A549 (cell line): ENCODE measurements at regions not wholly inside any gene's neighbourhood (a gene's known extent, or its start where the extent isn't known, plus 50 kb on each side); places are given as distances from the start of the nearest gene placed in this dataset.

Experiments used
- ATAC-seq, 2 experiments: fragments of 200-7000 bp in 1 of 2; fragments of >200 bp in 1 of 2; cut with Nextera tagmentation in 1 of 2; cut with Tn5 transposase in 1 of 2; 3 replicates each; pipeline versions ENCODE4 v1.8.0 to v1.9.1; 2018 to 2020; ENCODE audit warnings: mild to moderate bottlenecking in 1 of 2, moderate library complexity in 1 of 2
- CTCF ChIA-PET: fragments of 300-600 bp; sonication (Branson Sonifier 250); formaldehyde crosslinking; extraction: SDS; loops from one replicate; lab custom pipeline; 2021; ENCODE audit warnings: antibody characterized with exemption, inconsistent platforms; lab: Yijun Ruan, JAX
- POLR2A ChIA-PET: fragments of 350-600 bp; formaldehyde crosslinking; extraction: SDS; loops from one replicate; lab custom pipeline; 2021; ENCODE audit warnings: antibody characterized with exemption, inconsistent platforms; lab: Yijun Ruan, JAX
- DNase-seq, 2 experiments: peaks; one replicate each; pipeline versions ENCODE4 v3.0.0 to v3.0.0-alpha.2; 2011 to 2016; ENCODE audit warnings: low read depth in 1 of 2, low spot score in 1 of 2
- FAIRE-seq: peaks from 2 replicates; lab custom pipeline; 2011; peaks lifted over from hg19 to GRCh38; lab: Jason Lieb, UNC
- H3K27ac ChIP-seq, 2 experiments: fragments of >200 bp; sonication (Bioruptor Twin); formaldehyde crosslinking; 3 replicates each; pipeline ENCODE4 v1.5.1; 2016 to 2017
- H3K4me1 ChIP-seq: fragments of >200 bp; sonication (Bioruptor Twin); formaldehyde crosslinking; 3 replicates; pipeline ENCODE4 v1.6.1; 2016
- H3K4me2 ChIP-seq: fragments of >200 bp; sonication (Bioruptor Twin); formaldehyde crosslinking; 3 replicates; pipeline ENCODE4 v1.6.1; 2016
- H3K4me3 ChIP-seq: fragments of >200 bp; sonication (Bioruptor Twin); formaldehyde crosslinking; 3 replicates; pipeline ENCODE4 v1.5.1; 2016
- H3K9me3 ChIP-seq: fragments of >200 bp; sonication (Bioruptor Twin); formaldehyde crosslinking; 3 replicates; pipeline ENCODE4 v1.6.1; 2016
- BHLHE40 ChIP-seq: IDR thresholded peaks from 2 replicates; pipeline ENCODE4 v1.6.1; 2012; ENCODE audit warnings: low read depth, low read length, inconsistent platforms
- CHD4 ChIP-seq: fragments of 200-600 bp; sonication (generic); IDR thresholded peaks from 2 replicates; pipeline ENCODE4 v1.6.1; 2016; ENCODE audit warnings: antibody characterized with exemption, mild to moderate bottlenecking, borderline replicate concordance
- EHF ChIP-seq: fragments of 250-450 bp; sonication (Bioruptor Pico); IDR thresholded peaks from 2 replicates; pipeline ENCODE4 v1.5.0; 2020; ENCODE audit warnings: mild to moderate bottlenecking
- EP300 ChIP-seq, 2 experiments: fragments of >200 bp; sonication (Bioruptor Twin); formaldehyde crosslinking; IDR thresholded peaks; 2 replicates in 1 of 2; 3 replicates in 1 of 2; pipeline ENCODE4 v1.6.1; 2016 to 2017
- ESRRA ChIP-seq: fragments of 150-350 bp; IDR thresholded peaks from 2 replicates; pipeline ENCODE4 v1.6.1; 2014; ENCODE audit warnings: mild to moderate bottlenecking, low read length, borderline replicate concordance
- FOSL2 ChIP-seq, 2 experiments: fragments of 450-650 bp in 1 of 2; fragments of >200 bp in 1 of 2; sonication (Bioruptor Twin) in 1 of 2; formaldehyde crosslinking; IDR thresholded peaks; 2 replicates each; pipeline versions ENCODE4 v1.5.0 to v1.6.1; 2016 to 2020; ENCODE audit warnings: mild to moderate bottlenecking in 1 of 2, moderate library complexity in 1 of 2
- HEYL ChIP-seq: fragments of 250-450 bp; sonication (Bioruptor Pico); IDR thresholded peaks from 2 replicates; pipeline ENCODE4 v1.8.0; 2021; ENCODE audit warnings: mild to moderate bottlenecking, moderate library complexity
- HOXB13 ChIP-seq: fragments of 250-450 bp; sonication (Bioruptor Pico); IDR thresholded peaks from 2 replicates; pipeline ENCODE4 v1.5.0; 2020; ENCODE audit warnings: low read depth, mild to moderate bottlenecking, moderate library complexity
- HOXB5 ChIP-seq: fragments of 250-450 bp; sonication (Bioruptor Pico); IDR thresholded peaks from 2 replicates; pipeline ENCODE4 v1.5.0; 2020; ENCODE audit warnings: mild to moderate bottlenecking, moderate library complexity
- KDM5A ChIP-seq: fragments of 200-600 bp; sonication (generic); IDR thresholded peaks from 2 replicates; pipeline ENCODE4 v1.6.1; 2016; ENCODE audit warnings: antibody characterized with exemption, mild to moderate bottlenecking
- MAZ ChIP-seq: fragments of 150-350 bp; IDR thresholded peaks from 2 replicates; pipeline ENCODE4 v1.6.1; 2014; ENCODE audit warnings: antibody characterized with exemption, low read depth, low read length, borderline replicate concordance
- MYC ChIP-seq: IDR thresholded peaks from 2 replicates; pipeline ENCODE4 v1.6.1; 2012; ENCODE audit warnings: mild to moderate bottlenecking, inconsistent platforms, low read length, improper control_type of control experiment, borderline replicate concordance
- NFE2L2 ChIP-seq: fragments of 150-350 bp; conservative IDR thresholded peaks from 2 replicates; pipeline ENCODE4 v1.6.1; 2014; ENCODE audit warnings: low read length
- NPAS2 ChIP-seq: fragments of 250-450 bp; sonication (Bioruptor Pico); IDR thresholded peaks from 2 replicates; pipeline ENCODE4 v1.8.0; 2022; ENCODE audit warnings: mild to moderate bottlenecking, moderate library complexity, borderline replicate concordance
- NR3C1 ChIP-seq: fragments of >200 bp; sonication (Bioruptor Twin); formaldehyde crosslinking; IDR thresholded peaks from 3 replicates; pipeline ENCODE4 v1.6.1; 2017
- POLR2A ChIP-seq: IDR thresholded peaks from 2 replicates; pipeline ENCODE4 v1.6.1; 2012; ENCODE audit warnings: mild to moderate bottlenecking, low read length
- RAD21 ChIP-seq, 2 experiments: fragments of >200 bp in 1 of 2; sonication (Bioruptor Twin) in 1 of 2; formaldehyde crosslinking in 1 of 2; IDR thresholded peaks in 1 of 2; conservative IDR thresholded peaks in 1 of 2; 2 replicates in 1 of 2; 3 replicates in 1 of 2; pipeline ENCODE4 v1.6.1; 2012 to 2018; ENCODE audit warnings: inconsistent platforms in 1 of 2
- RFX5 ChIP-seq: fragments of 450-650 bp; IDR thresholded peaks from 2 replicates; pipeline ENCODE4 v1.7.1; 2014; ENCODE audit warnings: antibody characterized with exemption, mild to moderate bottlenecking, moderate library complexity
- RNF2 ChIP-seq: fragments of 200-600 bp; sonication (generic); IDR thresholded peaks from 2 replicates; pipeline ENCODE4 v1.6.1; 2016; ENCODE audit warnings: low read depth, mild to moderate bottlenecking, antibody characterized with exemption, moderate library complexity, borderline replicate concordance
- SREBF2 ChIP-seq: fragments of 450-650 bp; IDR thresholded peaks from 2 replicates; pipeline ENCODE4 v1.6.1; 2014; ENCODE audit warnings: mild to moderate bottlenecking, moderate library complexity
- TP53 ChIP-seq: fragments of 250-450 bp; sonication (Bioruptor Pico); IDR thresholded peaks from 2 replicates; pipeline ENCODE4 v1.5.0; 2021; ENCODE audit warnings: mild to moderate bottlenecking, moderate library complexity
- ZFP36 ChIP-seq: fragments of 450-650 bp; IDR thresholded peaks from 2 replicates; pipeline ENCODE4 v1.6.1; 2014; ENCODE audit warnings: borderline replicate concordance; ENCODE audit not compliant: partially characterized antibody
- ZNF302 ChIP-seq: fragments of 250-450 bp; sonication (Bioruptor Pico); IDR thresholded peaks from 2 replicates; pipeline ENCODE4 v1.9.0; 2021; ENCODE audit warnings: inconsistent platforms, mild to moderate bottlenecking, moderate library complexity
- whole genome bisulfite sequencing: methylation state at CpG from one replicate; pipeline ENCODE4 v1.1.6; 2017; ENCODE audit errors: missing lambda C conversion rate; 5-methylcytosine and 5-hydroxymethylcytosine counted together
- TF ChIP-seq, protein P1 (sequence below): fragments of >200 bp; sonication (Bioruptor Twin); formaldehyde crosslinking; IDR thresholded peaks from 2 replicates; pipeline ENCODE4 v1.6.1; 2016
- TF ChIP-seq, protein P2 (sequence below): fragments of 200-600 bp; sonication (generic); IDR thresholded peaks from 2 replicates; pipeline ENCODE4 v1.6.1; 2016; ENCODE audit warnings: antibody characterized with exemption, mild to moderate bottlenecking, moderate library complexity
- TF ChIP-seq, protein P3 (sequence below): fragments of >200 bp; sonication (Bioruptor Twin); formaldehyde crosslinking; IDR thresholded peaks from 3 replicates; pipeline ENCODE4 v1.6.1; 2016
- TF ChIP-seq, protein P4 (sequence below): IDR thresholded peaks from 2 replicates; pipeline ENCODE4 v1.6.1; 2012
- TF ChIP-seq, protein P5 (sequence below): fragments of 150-350 bp; IDR thresholded peaks from 2 replicates; pipeline ENCODE4 v1.6.1; 2014; ENCODE audit warnings: low read depth, mild to moderate bottlenecking, low read length

DNA sequence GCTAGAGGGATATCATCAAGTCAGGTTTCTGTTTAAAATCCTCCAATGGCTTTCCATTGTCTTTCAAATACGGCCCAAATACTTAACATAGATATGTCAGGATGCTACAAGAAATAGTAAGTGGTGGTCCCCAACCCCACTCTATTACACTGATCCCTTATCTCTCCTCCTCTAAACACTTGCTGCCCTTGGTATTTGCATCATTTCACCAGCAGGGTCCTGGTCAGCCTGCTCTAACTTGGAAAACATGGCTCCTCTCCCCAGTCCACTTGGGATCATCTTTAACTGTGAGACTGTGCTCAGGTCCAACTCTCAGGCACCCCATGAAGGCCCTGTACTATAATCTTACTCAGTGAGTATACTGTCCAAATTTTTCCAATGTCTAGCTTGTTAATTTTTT, 53.8 kb upstream of the GSAP start:
- Histone ChIP-seq H3K4me2 (no peak overlapping the region), H3K27ac (no peak overlapping the region), H3K4me3 (no peak overlapping the region), H3K4me1 (peaks cover 5% of the 10 kb centered on the region), H3K9me3 (no peaks in the 10 kb centered on the region)
- FAIRE-seq (no peak), ATAC-seq (peak in 1 of 2 experiments; percentile 67; a peak in 3 of 6 replicates), DNase-seq (no peak)
- WGBS: 73% methylated on average over 1 of the region's 1 CpG
- TF ChIP-seq HOXB13 (no peak), CHD4 (no peak), ZNF302 (CRISPR knock-in tag) (no peak), TP53 (CRISPR knock-in tag) (no peak), SREBF2 (no peak), RNF2 (no peak), MAZ (no peak), ZFP36 (no peak), RFX5 (no peak), HEYL (CRISPR knock-in tag) (no peak), NPAS2 (CRISPR knock-in tag) (no peak), MYC (no peak)
- TF ChIP-seq, protein P1, sequence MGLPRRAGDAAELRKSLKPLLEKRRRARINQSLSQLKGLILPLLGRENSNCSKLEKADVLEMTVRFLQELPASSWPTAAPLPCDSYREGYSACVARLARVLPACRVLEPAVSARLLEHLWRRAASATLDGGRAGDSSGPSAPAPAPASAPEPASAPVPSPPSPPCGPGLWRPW: no peak
- TF ChIP-seq, protein P2, sequence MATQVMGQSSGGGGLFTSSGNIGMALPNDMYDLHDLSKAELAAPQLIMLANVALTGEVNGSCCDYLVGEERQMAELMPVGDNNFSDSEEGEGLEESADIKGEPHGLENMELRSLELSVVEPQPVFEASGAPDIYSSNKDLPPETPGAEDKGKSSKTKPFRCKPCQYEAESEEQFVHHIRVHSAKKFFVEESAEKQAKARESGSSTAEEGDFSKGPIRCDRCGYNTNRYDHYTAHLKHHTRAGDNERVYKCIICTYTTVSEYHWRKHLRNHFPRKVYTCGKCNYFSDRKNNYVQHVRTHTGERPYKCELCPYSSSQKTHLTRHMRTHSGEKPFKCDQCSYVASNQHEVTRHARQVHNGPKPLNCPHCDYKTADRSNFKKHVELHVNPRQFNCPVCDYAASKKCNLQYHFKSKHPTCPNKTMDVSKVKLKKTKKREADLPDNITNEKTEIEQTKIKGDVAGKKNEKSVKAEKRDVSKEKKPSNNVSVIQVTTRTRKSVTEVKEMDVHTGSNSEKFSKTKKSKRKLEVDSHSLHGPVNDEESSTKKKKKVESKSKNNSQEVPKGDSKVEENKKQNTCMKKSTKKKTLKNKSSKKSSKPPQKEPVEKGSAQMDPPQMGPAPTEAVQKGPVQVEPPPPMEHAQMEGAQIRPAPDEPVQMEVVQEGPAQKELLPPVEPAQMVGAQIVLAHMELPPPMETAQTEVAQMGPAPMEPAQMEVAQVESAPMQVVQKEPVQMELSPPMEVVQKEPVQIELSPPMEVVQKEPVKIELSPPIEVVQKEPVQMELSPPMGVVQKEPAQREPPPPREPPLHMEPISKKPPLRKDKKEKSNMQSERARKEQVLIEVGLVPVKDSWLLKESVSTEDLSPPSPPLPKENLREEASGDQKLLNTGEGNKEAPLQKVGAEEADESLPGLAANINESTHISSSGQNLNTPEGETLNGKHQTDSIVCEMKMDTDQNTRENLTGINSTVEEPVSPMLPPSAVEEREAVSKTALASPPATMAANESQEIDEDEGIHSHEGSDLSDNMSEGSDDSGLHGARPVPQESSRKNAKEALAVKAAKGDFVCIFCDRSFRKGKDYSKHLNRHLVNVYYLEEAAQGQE: no peak
- POLR2A ChIA-PET: interaction anchor here (0.6 kb wide), 1 partner anchor 25 kb away, joined by 6 read pairs; no protein-coding TSS in a partner anchor
- CTCF ChIA-PET: interaction anchor here (0.7 kb wide), 1 partner anchor 36 kb away, joined by 3 read pairs; no protein-coding TSS in a partner anchor

DNA sequence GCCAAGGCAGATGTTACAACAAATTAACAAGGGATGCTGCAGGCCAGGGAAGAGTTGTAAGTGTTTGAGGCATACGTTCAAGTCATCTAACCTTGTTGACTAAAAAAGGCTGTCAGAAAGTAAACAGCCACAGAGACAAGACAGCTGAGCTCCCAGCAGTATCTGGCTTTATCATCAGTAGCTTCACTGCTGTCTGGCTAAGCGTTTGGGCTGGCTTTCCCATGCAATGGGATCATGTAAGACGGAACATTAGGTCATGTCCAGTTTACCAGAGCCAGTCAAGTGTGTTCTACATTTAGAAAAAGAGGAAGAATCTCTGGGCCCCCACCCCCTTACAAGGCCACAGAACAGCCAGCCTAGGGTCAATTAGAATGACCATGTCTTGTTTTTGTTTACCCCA, 51.3 kb upstream of the GSAP start:
- 77% methylated on average over 3 of the region's 3 CpGs for WGBS
- no peaks in the 10 kb centered on the region for H3K9me3 ChIP-seq
- H3K4me3 ChIP-seq: no peak overlapping the region
- FAIRE-seq (no peak), DNase-seq (no peak), ATAC-seq (no peak)
- H3K4me2 ChIP-seq: no peak overlapping the region
- H3K4me1 ChIP-seq: peaks cover 17% of the 10 kb centered on the region
- ChIA-PET CTCF (no interaction called here), POLR2A (interaction anchor here (0.8 kb wide), 1 partner anchor 69 kb away, joined by 3 read pairs; no protein-coding TSS in a partner anchor)
- peak overlapping the region in 1 of 2 experiments; percentile 4; a peak in 2 of 6 replicates for H3K27ac ChIP-seq
- TF ChIP-seq FOSL2 (IDR thresholded peaks at IDR 0.05): no peak
- no peak for TF ChIP-seq FOSL2 (CRISPR knock-in tag; IDR thresholded peaks at IDR 0.05)
- TF ChIP-seq NR3C1: no peak
- no peak for TF ChIP-seq KDM5A
- no peak for TF ChIP-seq BHLHE40
- TF ChIP-seq, protein P3, sequence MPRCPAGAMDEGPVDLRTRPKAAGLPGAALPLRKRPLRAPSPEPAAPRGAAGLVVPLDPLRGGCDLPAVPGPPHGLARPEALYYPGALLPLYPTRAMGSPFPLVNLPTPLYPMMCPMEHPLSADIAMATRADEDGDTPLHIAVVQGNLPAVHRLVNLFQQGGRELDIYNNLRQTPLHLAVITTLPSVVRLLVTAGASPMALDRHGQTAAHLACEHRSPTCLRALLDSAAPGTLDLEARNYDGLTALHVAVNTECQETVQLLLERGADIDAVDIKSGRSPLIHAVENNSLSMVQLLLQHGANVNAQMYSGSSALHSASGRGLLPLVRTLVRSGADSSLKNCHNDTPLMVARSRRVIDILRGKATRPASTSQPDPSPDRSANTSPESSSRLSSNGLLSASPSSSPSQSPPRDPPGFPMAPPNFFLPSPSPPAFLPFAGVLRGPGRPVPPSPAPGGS: no peak
- TF ChIP-seq, protein P2: no peak
- no peak for TF ChIP-seq HOXB13
- TF ChIP-seq ZFP36: no peak
- no peak for TF ChIP-seq EHF (CRISPR knock-in tag)
- no peak for TF ChIP-seq POLR2A
- TF ChIP-seq, protein P4, sequence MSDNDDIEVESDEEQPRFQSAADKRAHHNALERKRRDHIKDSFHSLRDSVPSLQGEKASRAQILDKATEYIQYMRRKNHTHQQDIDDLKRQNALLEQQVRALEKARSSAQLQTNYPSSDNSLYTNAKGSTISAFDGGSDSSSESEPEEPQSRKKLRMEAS: no peak
- TF ChIP-seq, protein P5, sequence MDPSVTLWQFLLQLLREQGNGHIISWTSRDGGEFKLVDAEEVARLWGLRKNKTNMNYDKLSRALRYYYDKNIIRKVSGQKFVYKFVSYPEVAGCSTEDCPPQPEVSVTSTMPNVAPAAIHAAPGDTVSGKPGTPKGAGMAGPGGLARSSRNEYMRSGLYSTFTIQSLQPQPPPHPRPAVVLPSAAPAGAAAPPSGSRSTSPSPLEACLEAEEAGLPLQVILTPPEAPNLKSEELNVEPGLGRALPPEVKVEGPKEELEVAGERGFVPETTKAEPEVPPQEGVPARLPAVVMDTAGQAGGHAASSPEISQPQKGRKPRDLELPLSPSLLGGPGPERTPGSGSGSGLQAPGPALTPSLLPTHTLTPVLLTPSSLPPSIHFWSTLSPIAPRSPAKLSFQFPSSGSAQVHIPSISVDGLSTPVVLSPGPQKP: no peak
- no peak for TF ChIP-seq SREBF2
- no peak for TF ChIP-seq NFE2L2
- TF ChIP-seq HOXB5 (CRISPR knock-in tag): no peak
- no peak for TF ChIP-seq EP300 (IDR thresholded peaks at IDR 0.05)
- no peak for TF ChIP-seq RAD21 (conservative IDR thresholded peaks at IDR 0.05 in 1 of 2, IDR thresholded peaks at IDR 0.05 in 1 of 2)
- TF ChIP-seq ESRRA: no peak
